ENCODE measurements at regions not wholly inside any gene's neighbourhood (a gene's known extent, or its start where the extent isn't known, plus 50 kb on each side); places are given as distances from the start of the nearest gene placed in this dataset.

DNA sequence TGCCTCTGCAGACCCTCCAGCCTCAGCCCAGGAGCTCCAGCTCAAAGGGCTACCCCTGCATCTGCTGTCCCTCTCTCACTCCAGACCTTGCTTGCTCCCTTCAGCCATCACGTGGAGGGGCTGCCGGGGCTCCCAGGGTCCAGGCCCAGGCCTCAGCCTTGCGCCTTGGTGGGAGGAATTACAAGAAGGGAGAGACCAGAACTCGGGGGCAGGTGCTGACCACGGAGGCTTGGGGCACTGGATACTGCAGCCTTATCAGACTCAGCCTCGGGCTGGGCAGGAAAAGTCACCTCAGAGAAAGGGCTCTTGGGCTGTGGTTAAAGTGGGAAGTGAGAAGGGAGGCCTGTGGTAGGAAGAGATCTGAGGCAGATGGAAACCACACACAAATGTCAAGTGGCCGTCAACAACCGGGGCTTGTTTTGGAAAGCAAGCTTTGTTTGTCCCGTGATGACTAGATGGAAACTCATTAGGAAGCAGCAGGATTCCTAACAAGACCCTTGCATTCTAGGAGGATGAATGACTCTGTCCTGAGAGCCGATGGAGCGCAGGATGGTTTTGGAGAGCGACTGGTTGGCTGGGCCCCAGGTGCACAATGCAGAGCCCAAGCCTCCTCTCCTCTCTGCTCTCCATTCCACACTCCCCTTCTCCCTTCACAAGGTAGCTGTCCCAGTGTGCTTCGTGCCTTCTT is 1321.7 kb downstream of the TBC1D22A start:
- H3K27ac ChIP-seq (ENCODE audit: low read depth, low read length), result no peak overlapping the region
- 45 to 54% (median 47%) methylated on average over 13 of the region's 13 CpGs for WGBS, 3 donors

DNA sequence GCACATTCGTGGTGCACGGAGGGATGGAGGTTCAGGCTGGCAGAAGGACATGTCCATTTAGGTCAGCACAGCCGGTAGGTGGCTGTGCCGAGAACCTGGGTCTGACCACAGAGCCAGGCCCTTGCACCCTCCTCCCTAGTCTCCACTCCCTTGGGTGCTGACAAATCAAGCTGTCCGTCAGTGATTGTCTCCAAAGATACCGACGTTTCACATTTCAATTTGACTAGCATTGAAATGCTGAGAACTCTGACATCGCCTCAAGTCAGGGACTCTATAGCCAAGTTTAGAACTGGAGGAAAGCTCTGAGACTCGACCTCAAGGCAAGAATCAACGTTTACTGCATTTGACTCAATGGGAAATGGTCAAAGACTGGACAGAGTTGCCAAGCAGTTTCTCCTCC is 1321.1 kb downstream of the TBC1D22A start:
- no peak overlapping the region for H3K27ac ChIP-seq (ENCODE audit: low read depth, low read length)
- WGBS, 3 donors, result 57 to 75% (median 74%) methylated on average over 10 of the region's 10 CpGs

DNA sequence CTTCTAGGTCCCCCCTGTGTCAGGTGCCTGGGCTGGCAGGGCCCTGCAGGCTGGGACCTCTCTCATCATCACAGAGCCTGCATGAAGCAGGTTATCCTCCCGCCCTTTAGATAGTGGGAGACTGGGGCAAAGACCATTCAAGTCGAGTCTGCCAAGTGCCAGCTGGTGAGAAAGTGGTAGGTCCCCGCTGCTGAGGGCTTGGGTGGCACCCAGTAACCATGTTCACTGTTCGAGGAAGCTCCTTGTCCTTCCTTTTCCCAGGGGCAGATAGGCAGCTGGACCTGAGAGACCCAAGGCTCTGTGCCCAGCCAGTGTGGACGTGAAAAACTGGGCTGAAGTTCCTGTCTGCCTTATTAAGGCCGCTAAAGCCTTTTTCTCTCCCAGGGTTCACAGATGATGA is 1319.8 kb downstream of the TBC1D22A start:
- no peak overlapping the region for H3K27ac ChIP-seq (ENCODE audit: low read depth, low read length)
- 73 to 79% (median 78%) methylated on average over 6 of the region's 6 CpGs for WGBS, 3 donors

DNA sequence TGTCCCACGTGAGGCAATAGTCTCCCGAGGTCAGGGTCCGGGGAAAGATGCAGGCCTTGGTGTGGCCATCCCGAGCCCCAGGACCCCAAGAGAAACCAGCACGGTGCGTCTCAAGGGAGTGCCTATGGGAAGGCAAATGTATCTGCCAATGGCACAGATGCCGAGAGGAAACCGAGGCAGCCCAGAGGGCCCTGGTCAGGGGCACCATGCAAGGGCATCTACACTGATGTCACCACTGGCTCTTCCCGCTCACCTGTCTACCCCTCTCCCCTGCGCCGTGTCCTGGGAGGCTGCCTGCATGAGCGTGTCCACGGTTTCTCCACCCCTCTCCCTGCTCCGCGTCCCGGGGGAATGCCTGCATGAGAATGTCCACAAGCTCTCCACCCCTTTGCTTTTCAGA is 1318.8 kb downstream of the TBC1D22A start:
- WGBS, 3 donors, result 70 to 83% (median 79%) methylated on average over 16 of the region's 16 CpGs
- no peak overlapping the region for H3K27ac ChIP-seq (ENCODE audit: low read depth, low read length)

DNA sequence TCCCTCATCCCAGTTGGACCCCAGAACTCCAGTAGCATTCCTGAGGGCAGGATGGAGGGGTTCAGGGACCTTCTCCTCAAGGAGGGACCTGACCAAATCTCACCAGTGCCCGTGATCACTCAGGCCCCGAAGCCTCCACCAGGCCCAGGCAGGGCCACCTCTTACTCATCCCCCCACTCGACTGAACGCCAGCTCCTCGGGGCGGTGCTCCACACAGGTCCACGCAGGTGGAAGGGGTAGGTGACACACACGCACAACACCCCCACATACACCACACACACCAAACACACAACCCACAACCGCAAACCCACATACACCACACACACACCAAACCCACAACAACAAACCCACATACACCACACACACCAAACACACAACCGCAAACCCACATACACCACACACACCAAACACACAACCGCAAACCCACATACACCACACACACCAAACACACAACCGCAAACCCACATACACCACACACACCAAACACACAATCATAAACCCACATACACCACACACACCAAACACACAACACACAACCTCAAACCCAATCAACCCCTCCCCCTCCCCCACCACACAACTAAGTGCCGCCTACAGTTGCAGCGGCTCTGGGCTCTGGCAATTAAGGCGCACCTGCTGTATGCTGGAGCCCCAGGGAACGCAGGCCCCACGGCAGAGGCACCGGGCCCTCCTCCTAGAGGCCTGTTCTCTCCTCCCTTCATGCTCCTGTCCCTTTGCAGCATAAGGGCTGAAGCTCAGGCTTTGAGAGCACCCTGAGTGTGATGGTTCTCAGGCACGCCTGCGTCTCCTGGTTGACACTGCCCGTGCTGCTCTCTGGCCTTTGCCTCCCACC is 1318.1 kb downstream of the TBC1D22A start:
- 86 to 93% (median 92%) methylated on average over 21 of the region's 21 CpGs for WGBS, 3 donors
- no peak overlapping the region for H3K27ac ChIP-seq (ENCODE audit: low read depth, low read length)

DNA sequence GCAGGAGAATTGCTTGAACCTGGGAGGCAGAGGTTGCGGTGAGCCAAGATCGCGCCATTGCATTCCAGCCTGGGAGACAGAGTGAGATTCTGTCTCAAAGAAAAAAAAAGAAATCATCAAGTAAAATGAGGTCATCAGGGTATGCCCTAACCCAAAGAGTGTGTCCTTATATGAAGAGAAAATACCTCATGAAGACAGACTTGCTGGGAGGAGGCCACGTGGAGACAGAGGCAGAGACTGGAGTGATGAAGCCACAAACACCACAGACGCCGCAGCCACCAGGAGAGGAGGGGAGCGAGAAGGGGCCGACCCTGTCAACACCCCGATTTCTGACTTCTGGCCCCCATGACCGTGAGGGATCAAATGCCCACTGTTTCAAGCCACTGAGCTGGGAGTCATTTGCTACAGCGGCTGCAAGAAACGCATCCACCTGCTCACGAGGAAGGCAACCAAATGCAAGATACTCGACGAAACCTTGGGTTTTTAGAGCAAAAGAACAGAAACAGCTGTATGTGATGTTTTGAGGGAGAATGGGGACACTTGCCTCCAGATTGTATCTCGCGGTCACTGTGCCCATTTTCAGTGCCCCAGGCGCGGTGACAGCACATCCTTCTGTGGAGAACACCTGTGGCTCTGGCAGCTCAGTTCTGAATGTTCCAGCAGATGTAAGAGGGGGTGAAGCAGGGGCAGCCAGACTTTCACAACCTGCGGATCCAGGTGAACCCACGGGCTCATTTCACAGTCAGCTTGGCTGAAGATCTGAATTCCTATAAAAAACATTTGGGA is 1317.2 kb downstream of the TBC1D22A start:
- H3K27ac ChIP-seq (ENCODE audit: low read depth, low read length), result no peak overlapping the region
- WGBS, 3 donors, result 77 to 89% (median 86%) methylated on average over 21 of the region's 21 CpGs

DNA sequence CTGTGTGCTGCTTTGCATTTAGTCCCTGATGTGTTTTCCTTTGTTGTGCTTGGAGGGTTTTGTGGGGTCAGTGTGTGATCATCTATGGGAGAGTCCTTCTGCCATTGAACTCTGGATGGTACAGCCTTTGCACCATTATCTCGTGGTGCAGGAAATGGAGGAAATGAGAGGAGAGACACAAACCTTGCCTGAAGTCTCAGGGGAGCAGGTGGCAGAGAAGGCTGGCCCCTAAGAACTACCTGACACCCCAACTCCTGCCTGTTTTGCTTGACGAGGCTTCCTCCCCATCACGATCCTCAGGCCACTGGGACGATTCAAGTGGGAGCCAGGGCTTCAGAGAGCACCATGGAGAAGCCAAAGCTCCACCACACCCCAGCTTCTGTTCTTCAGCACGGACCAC is 1316.4 kb downstream of the TBC1D22A start:
- H3K27ac ChIP-seq (ENCODE audit: low read depth, low read length), result no peak overlapping the region
- WGBS, 3 donors, result 71 to 81% (median 75%) methylated on average over 5 of the region's 5 CpGs

DNA sequence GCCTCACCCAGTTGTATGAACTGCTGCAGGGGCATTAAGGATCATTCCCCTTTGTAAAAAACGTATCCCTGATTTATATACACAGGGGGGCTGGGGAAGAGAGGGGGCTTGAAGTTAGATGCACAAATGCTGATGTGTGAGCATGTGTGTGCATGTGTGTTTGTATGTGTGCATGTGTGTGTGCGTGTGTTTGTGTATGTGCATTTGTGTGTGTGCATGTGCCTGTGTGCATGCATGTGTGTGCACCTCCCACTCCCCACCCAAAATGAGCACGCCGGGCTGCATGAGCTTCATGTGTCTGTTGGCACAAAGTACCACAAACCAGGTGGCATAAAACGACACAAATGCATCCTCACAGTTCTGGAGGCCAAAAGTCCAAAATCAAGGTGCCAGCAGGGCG is 1315.2 kb downstream of the TBC1D22A start:
- 68 to 83% (median 80%) methylated on average over 6 of the region's 6 CpGs for WGBS, 3 donors
- no peak overlapping the region for H3K27ac ChIP-seq (ENCODE audit: low read depth, low read length)

DNA sequence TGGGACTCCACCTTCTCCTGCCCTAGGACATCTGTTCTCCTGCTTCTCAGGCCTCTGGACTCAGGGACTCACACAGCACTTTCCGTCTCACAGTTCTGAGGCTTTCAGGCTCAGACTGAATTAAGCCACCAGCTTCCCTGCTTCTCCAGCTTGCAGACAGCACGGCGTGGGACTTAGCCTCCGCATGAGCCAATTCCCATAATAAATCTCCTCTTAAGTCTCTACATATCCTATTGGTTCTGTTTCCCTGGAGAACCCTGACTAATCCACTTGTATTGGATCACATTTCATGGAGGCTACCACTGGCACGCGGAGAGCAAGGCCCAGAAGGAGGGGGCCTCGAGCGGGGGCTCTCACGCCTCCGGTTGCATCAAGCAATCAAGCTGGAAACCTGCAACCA is 1313.6 kb downstream of the TBC1D22A start:
- WGBS, 3 donors, result 58 to 75% (median 64%) methylated on average over 10 of the region's 10 CpGs
- H3K27ac ChIP-seq (ENCODE audit: low read depth, low read length), result no peak overlapping the region

DNA sequence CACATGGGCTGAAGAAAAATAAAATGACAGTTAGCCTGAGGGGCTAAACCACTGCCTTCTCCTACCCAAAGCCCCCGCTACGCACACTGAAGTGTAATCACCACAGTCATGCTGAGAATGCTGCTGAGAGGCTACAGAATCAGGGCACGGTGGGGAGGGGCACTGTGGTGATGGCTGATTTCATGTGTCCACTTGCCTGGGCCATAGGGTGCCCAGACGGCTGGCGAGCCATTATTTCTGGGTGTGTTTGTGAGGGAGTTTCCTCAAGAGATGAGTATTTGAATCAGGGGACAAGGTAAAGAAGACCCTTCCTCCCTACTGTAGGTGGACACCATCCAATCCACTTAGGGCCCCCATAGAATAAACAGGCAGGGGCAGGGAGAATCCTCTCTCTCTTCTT is 1313.2 kb downstream of the TBC1D22A start:
- no peak overlapping the region for H3K27ac ChIP-seq (ENCODE audit: low read depth, low read length)
- WGBS, 3 donors, result 80 to 93% (median 91%) methylated on average over 5 of the region's 5 CpGs

DNA sequence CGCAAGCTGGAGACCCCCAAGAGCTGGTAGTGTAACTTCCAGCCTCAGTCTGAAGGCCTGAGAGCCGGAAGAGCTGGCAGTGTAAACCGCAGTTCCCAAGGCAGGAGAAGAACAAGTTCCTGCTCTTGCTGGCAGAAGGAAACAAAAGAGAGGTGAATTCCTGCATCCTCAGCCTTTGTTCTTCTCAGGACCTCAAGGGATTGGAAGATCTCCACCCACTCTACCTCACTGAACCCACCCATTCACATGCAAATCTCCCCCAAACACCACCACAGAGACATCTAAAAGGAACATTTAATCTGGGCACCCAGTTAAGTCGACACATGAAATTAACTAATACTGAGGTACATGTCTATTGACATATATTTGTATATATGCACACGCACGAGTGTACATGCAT is 1310.3 kb downstream of the TBC1D22A start:
- H3K27ac ChIP-seq (ENCODE audit: low read depth, low read length), result no peak overlapping the region
- WGBS, 3 donors, result 33 to 68% (median 67%) methylated on average over 6 of the region's 6 CpGs

DNA sequence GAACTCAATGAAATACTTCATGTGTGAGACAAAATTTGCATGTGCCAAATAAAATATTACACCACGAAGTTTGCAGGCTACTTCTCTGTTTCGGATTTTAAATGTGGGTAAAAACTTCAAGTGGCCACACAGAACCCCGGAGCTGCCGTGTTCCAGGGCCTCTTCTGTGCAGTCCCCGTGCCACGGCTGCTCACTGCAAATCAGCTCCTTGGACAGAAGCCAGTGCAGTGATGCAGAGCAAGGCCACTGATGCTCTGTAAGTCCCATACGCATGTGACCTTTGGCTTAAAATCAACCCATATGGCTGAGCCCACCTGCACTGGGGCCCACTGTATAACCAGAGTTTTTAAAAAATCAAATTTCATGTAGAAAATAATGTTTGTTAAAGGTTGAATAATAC is 1309.4 kb downstream of the TBC1D22A start:
- no peak overlapping the region for H3K27ac ChIP-seq (ENCODE audit: low read depth, low read length)
- WGBS, 3 donors, result 60 to 85% (median 79%) methylated on average over 7 of the region's 7 CpGs

DNA sequence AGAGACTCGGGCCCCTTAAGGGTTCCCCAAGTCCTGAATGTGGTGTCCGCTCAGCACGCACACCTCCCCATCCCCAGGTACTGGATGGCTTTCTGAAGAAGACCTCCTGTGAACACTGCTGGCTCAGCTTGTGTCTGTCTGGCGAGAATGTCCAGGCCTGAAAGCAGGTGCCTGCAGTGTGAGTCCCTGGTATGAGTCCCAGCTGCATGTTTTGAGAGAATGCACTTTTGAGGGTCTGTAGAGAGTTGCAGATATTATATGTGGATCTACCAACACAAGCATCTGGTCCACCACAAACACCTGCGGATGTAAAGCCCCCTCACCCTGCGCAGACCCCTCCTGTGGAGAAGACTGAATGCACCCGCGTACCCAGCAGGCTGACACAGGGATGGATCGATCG is 1308.9 kb downstream of the TBC1D22A start:
- WGBS, 3 donors, result 78 to 83% (median 82%) methylated on average over 10 of the region's 10 CpGs
- no peak overlapping the region for H3K27ac ChIP-seq (ENCODE audit: low read depth, low read length)

DNA sequence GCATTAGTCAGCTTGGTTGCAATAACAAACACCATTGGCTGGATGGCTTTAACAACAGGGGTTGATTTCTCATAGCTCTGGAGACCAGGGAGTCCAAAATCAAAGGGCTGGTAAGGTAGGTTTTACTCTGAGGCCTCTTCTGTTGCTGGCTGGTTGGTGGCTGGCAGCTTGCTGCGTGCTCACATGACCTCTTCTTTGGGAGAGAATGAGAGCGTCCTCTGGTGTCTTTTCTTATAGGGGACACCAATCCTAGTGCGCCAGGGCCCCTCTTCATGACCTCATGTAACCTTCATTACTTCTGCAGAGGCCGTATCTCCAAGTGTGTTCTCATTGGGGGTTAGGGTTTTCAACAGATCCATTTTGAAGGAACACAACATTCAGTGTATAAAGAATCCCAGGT is 1308.3 kb downstream of the TBC1D22A start:
- no peak overlapping the region for H3K27ac ChIP-seq (ENCODE audit: low read depth, low read length)
- 73 to 89% (median 88%) methylated on average over 4 of the region's 4 CpGs for WGBS, 3 donors

DNA sequence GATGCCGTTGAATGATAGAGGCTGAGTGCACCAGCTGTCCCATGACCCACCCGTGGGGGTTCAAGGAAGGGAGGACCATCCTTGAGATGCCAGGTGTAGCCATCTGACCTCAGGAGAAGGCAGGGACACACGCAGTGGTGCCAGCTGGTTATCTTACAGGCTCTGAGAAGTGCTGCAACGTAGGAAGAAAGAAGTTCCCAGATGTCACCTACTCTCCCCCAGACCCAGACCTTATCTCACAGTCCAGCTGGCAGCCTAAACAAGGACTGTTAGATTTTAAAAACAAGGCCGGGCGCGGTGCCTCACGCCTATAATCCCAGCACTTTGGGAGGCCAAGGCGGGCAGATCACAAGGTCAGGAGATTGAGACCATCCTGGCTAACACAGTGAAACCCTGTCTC is 1307.6 kb downstream of the TBC1D22A start:
- 78 to 92% (median 86%) methylated on average over 9 of the region's 9 CpGs for WGBS, 3 donors
- no peak overlapping the region for H3K27ac ChIP-seq (ENCODE audit: low read depth, low read length)

DNA sequence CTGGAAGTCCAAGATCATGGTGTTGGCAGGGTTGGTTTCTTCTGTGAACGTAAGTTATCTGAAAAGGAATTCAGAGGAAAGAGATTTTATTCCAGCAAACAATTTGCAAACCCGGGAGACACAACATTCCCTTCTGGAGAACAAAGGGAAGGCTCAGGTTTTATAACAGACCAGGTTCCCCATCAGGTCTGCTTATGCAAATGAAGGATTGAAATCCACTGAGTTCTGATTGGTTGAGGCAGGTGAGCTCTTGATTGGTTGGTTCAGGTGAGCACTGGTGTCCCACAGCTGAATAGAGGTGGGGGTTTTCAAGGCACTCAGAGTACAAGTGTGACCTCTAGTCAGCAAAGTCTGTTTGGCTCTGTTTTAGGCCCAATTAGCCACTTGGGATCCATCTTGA is 1306.8 kb downstream of the TBC1D22A start:
- no peak overlapping the region for H3K27ac ChIP-seq (ENCODE audit: low read depth, low read length)
- 77 to 96% (median 95%) methylated on average over 2 of the region's 2 CpGs for WGBS, 3 donors

DNA sequence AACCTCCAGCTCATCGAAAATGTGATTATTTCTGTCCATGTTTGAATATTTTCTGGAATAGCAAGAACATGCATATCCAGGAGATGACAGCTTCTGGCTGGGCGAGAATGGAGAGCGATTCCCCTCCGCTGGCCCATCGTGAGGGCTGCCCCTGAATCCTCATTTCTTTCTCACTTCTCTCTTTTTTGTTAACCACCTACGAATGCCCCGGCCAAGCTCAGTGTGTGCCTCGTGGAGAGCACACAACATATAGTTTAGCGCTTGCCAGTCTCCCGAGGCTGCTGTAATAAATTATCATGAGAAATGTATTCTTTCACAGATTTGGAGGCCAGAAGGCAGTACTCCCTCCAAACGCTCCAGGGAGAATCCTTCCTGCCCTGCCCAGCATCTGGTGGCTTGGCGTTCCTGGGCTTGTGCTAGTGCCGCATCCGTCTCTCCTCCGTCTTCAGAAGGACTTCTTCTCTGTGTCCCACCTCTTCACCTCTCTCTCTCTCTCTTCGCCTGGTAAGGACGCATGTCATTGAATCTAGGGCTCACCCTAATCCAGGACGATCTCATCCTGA is 1306.0 kb downstream of the TBC1D22A start:
- H3K27ac ChIP-seq (ENCODE audit: low read depth, low read length), result no peak overlapping the region
- WGBS, 3 donors, result 75 to 83% (median 79%) methylated on average over 18 of the region's 18 CpGs

DNA sequence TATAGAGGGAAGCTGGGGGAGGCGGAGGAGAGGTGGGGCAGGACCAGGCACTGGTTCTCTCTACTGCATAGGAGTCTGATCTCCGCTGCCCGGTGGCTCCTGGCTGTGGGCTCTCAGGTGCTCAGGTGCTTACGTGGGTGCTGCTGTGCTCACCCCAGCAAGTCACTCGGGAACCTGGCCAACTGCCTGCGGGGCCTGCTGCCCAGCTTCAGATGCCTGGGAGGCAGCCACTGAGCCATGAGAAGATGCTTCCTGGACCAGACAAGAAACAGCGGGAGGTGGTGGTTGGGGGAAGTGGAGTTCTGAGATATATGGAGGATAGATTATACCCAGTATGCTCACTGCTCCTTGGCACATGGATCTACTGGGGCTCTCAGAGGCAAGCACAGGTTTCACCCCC is 1303.4 kb downstream of the TBC1D22A start:
- 83 to 89% (median 85%) methylated on average over 7 of the region's 7 CpGs for WGBS, 3 donors
- no peak overlapping the region for H3K27ac ChIP-seq (ENCODE audit: low read depth, low read length)

DNA sequence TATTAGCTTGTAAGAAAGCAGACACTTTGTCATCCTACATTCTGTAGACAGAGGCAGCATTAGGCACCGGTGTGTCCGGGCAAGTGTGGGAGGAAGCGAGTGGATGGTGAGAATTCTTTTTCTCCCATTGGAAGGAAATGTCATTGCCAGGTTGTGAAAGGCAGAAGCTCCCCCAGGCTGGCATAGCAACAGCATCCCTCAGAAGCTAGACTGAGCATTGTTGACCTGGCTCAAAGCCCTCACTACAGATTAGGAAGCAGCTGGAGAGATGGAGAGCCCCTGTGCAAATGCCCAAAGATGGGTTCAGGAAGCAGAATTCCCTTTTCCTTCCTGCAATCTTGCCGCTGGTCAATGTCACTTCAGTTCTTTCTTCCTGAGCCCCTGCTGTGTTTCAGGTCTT is 1299.3 kb downstream of the TBC1D22A start:
- H3K27ac ChIP-seq (ENCODE audit: low read depth, low read length), result no peak overlapping the region
- 33 to 69% (median 59%) methylated on average over 4 of the region's 4 CpGs for WGBS, 3 donors
